ENCODE measurements at regions not wholly inside any gene's neighbourhood (a gene's known extent, or its start where the extent isn't known, plus 50 kb on each side); places are given as distances from the start of the nearest gene placed in this dataset.

GRCh38 chr9:90129446-90129845 lies 513.2 kb downstream of the DIRAS2 start:
- TF ChIP-seq CTCF (IDR thresholded peaks at IDR 0.05) = no peak
- no peak for TF ChIP-seq POLR2AphosphoS5 (IDR thresholded peaks at IDR 0.05)
- TF ChIP-seq POLR2A (IDR thresholded peaks at IDR 0.05) = no peak

Measured in breast epithelium (tissue), 3 donors.